CD4-positive, alpha-beta T cell (primary cell): ENCODE measurements at regions not wholly inside any gene's neighbourhood (a gene's known extent, or its start where the extent isn't known, plus 50 kb on each side); places are given as distances from the start of the nearest gene placed in this dataset.

Experiments
- ATAC-seq: fragments of 200-7000 bp; cut with Tn5 transposase; one replicate; pipeline ENCODE4 v1.10.0; 2022; ENCODE audit warnings: mild to moderate bottlenecking; ENCODE audit not compliant: poor library complexity
- CTCF ChIA-PET: fragments of 350-600 bp; sonication (Branson Sonifier 250); formaldehyde crosslinking; loops from one replicate; lab custom pipeline; 2021; ENCODE audit warnings: antibody characterized with exemption, inconsistent platforms; lab: Charles Lee
- POLR2A ChIA-PET: fragments of 350-600 bp; sonication (Branson Sonifier 250); formaldehyde crosslinking; loops from one replicate; lab custom pipeline; 2021; ENCODE audit warnings: antibody characterized with exemption, inconsistent platforms; lab: Charles Lee
- DNase-seq, 14 experiments: peaks; one replicate each; pipeline ENCODE4 v3.0.0-alpha.2; 2013 to 2020; ENCODE audit warnings: mixed read lengths in 2 of 14
- H3K27ac ChIP-seq, 2 donors: one replicate each; pipeline versions ENCODE4 v1.5.1 to v1.7.0; 2013; ENCODE audit warnings: low read length in 2 of 2, low read depth in 1 of 2, mild to moderate bottlenecking in 1 of 2
- H3K27me3 ChIP-seq, 2 experiments: 1 replicate in 1 of 2; 2 replicates in 1 of 2; pipeline versions ENCODE4 v1.6.1 to v1.7.0; 2013; ENCODE audit warnings: low read length in 2 of 2, control low read depth in 1 of 2, mild to moderate bottlenecking in 1 of 2, moderate library complexity in 1 of 2; ENCODE audit not compliant: insufficient read depth in 2 of 2, control insufficient read depth in 1 of 2
- H3K36me3 ChIP-seq: one replicate; pipeline ENCODE4 v1.6.1; 2013; ENCODE audit warnings: low read length, control low read depth; ENCODE audit not compliant: insufficient read depth
- H3K4me1 ChIP-seq: one replicate; pipeline ENCODE4 v1.6.1; 2013; ENCODE audit warnings: low read length, control low read depth; ENCODE audit not compliant: insufficient read depth
- H3K4me3 ChIP-seq: one replicate; pipeline ENCODE4 v1.5.1; 2013; ENCODE audit warnings: mild to moderate bottlenecking, low read length, moderate library complexity
- H3K9me3 ChIP-seq, 2 experiments: 1 replicate in 1 of 2; 2 replicates in 1 of 2; pipeline versions ENCODE4 v1.6.1 to v1.7.0; 2013; ENCODE audit warnings: low read length in 2 of 2, mild to moderate bottlenecking in 2 of 2, control low read depth in 1 of 2, moderate library complexity in 1 of 2; ENCODE audit not compliant: control insufficient read depth in 1 of 2, insufficient read depth in 1 of 2
- H3K27ac Mint-ChIP-seq: one replicate; pipeline ENCODE4 v1.8.0; 2020; ENCODE audit warnings: mixed read lengths
- H3K27me3 Mint-ChIP-seq: one replicate; pipeline ENCODE4 v1.8.0; 2021; ENCODE audit warnings: mixed read lengths
- H3K36me3 Mint-ChIP-seq: one replicate; pipeline ENCODE4 v1.8.0; 2021; ENCODE audit warnings: low read depth, mixed read lengths
- H3K4me1 Mint-ChIP-seq: one replicate; pipeline ENCODE4 v1.8.0; 2021; ENCODE audit warnings: low read depth, mixed read lengths
- H3K4me3 Mint-ChIP-seq: one replicate; pipeline ENCODE4 v1.8.0; 2020; ENCODE audit warnings: mild to moderate bottlenecking, mixed read lengths
- H3K9me3 Mint-ChIP-seq: one replicate; pipeline ENCODE4 v1.8.0; 2020; ENCODE audit warnings: mixed read lengths
- CTCF ChIP-seq: fragments of 200-600 bp; IDR thresholded peaks from one replicate; pipeline ENCODE4 v1.8.0; 2022; ENCODE audit warnings: antibody characterized with exemption, mild to moderate bottlenecking
- intact Hi-C, 2 experiments: fragments of 100-400 bp; cut with DNase I in 1 of 2; cut with micrococcal nuclease in 1 of 2; formaldehyde crosslinking; loops; one replicate each; pipeline versions ENCODE4 v1.15.1 to v1.9.0; 2023 to 2025; cut with DNase I, micrococcal nuclease

GRCh38 chr4:113828702-113829101 lies 67.2 kb upstream of the CAMK2D start:
- Mint-ChIP-seq H3K36me3 (no peaks in the 10 kb centered on the region), H3K9me3 (no peaks in the 10 kb centered on the region), H3K4me3 (no peak overlapping the region), H3K4me1 (peaks cover 49% of the 10 kb centered on the region), H3K27me3 (no peaks in the 10 kb centered on the region), H3K27ac (no peak overlapping the region)
- ChIA-PET POLR2A (no interaction called here), CTCF (no interaction called here)
- H3K27me3 ChIP-seq = no peaks in the 10 kb centered on the region
- TF ChIP-seq CTCF = no peak
- H3K4me1 ChIP-seq = peaks cover 11% of the 10 kb centered on the region
- H3K4me3 ChIP-seq = no peak overlapping the region
- no peak overlapping the region for H3K27ac ChIP-seq
- H3K36me3 ChIP-seq = no peaks in the 10 kb centered on the region
- DNase-seq (no peak), ATAC-seq (no peak)
- no peaks in the 10 kb centered on the region for H3K9me3 ChIP-seq
- intact Hi-C loops = no loop called here

DNA sequence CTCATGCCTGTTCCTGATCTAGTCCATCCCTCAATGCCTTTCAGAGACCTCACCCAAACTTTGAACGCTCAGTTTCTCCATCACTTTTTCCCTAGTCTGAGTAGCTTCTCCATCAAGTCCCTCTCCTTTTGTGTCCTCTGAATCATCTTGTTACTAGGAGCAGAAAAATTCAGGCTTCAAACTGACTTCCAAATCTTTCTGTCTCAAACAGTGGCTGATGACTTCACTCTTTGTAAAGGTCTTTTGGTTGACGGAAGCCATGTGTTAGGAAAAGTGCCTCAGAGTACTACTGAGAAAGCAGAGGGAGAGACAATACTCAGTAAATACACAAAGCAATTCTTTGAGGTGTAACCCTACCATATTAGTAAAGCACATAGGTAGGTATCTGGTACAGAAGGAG lies 65.7 kb upstream of the CAMK2D start:
- H3K4me3 Mint-ChIP-seq = no peak overlapping the region
- TF ChIP-seq CTCF = no peak
- DNase-seq (no peak), ATAC-seq (no peak)
- ChIA-PET CTCF (no interaction called here), POLR2A (no interaction called here)
- peaks cover 57% of the 10 kb centered on the region for H3K4me1 Mint-ChIP-seq
- no peaks in the 10 kb centered on the region for H3K9me3 ChIP-seq
- peaks cover 11% of the 10 kb centered on the region for H3K4me1 ChIP-seq
- no peaks in the 10 kb centered on the region for H3K36me3 ChIP-seq
- intact Hi-C loops = no loop called here
- H3K27me3 ChIP-seq = no peaks in the 10 kb centered on the region
- no peaks in the 10 kb centered on the region for H3K27me3 Mint-ChIP-seq
- H3K27ac Mint-ChIP-seq = no peak overlapping the region
- no peak overlapping the region for H3K4me3 ChIP-seq
- no peak overlapping the region for H3K27ac ChIP-seq
- no peaks in the 10 kb centered on the region for H3K9me3 Mint-ChIP-seq
- H3K36me3 Mint-ChIP-seq = no peaks in the 10 kb centered on the region

GRCh38 chr4:113826421-113826820 lies 64.9 kb upstream of the CAMK2D start:
- Mint-ChIP-seq H3K36me3 (no peaks in the 10 kb centered on the region), H3K4me3 (no peak overlapping the region), H3K27ac (peak overlapping the region; percentile 8), H3K9me3 (no peaks in the 10 kb centered on the region), H3K27me3 (no peaks in the 10 kb centered on the region), H3K4me1 (peaks cover 52% of the 10 kb centered on the region)
- peaks cover 11% of the 10 kb centered on the region for H3K4me1 ChIP-seq
- no peak overlapping the region for H3K4me3 ChIP-seq
- ChIA-PET POLR2A (no interaction called here), CTCF (no interaction called here)
- H3K27ac ChIP-seq = no peak overlapping the region
- TF ChIP-seq CTCF = no peak
- no peaks in the 10 kb centered on the region for H3K9me3 ChIP-seq
- no peaks in the 10 kb centered on the region for H3K36me3 ChIP-seq
- DNase-seq (no peak), ATAC-seq (no peak)
- no peaks in the 10 kb centered on the region for H3K27me3 ChIP-seq
- intact Hi-C loops = no loop called here
